GM20431 (cell line): ENCODE measurements at regions not wholly inside any gene's neighbourhood (a gene's known extent, or its start where the extent isn't known, plus 50 kb on each side); places are given as distances from the start of the nearest gene placed in this dataset.

Experiments used
- in situ Hi-C: fragments of 300-500 bp; cut with MseI, MboI; formaldehyde crosslinking; loops from one replicate; pipeline ENCODE4 v1.15.0; 2020; ENCODE audit warnings: low sequenced_read_pairs; ENCODE audit not compliant: unreplicated experiment

DNA sequence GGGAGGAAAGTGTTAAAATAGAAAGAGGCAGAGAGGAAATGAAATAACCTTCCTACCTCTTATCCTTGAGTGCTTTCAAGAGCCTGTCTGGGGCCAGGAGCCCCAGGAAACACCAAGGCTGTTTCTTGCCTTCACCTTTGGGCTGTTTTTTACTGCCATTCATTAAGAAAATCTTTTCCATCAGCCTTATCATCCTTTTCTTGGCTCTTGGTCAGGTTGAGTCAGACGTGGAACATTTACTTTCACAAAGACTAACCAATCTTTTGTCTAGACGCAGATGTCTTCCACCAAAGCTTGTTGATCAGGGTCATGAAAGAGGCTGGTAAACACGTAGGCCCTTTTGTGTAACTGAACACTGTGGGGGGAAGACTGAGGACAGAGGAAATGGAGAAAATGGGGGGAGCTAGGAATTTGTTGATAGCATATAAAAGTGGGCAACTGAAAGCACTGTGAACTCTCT, 151.0 kb upstream of the THBS1 start:
- in situ Hi-C loops: no loop called here

DNA sequence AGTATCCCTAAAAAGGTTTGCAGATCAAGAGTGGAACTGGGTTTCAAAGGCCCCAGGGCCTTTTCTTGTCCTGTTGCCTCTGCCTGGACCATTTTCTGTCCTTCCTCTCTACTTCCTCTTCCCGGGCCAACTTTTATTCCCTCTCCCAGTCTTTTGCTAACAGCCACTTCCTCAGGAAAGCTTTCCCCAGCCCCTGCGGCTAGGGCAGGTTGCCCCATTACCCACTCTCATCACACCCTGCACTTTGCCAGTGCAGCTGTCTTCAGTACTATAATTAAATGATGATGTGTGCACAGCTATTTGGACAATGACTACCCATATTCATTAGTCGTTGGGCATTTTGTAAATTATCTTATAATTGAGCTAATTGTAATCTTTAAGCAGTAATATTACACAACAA, 150.5 kb upstream of the THBS1 start:
- in situ Hi-C loops: no loop called here

DNA sequence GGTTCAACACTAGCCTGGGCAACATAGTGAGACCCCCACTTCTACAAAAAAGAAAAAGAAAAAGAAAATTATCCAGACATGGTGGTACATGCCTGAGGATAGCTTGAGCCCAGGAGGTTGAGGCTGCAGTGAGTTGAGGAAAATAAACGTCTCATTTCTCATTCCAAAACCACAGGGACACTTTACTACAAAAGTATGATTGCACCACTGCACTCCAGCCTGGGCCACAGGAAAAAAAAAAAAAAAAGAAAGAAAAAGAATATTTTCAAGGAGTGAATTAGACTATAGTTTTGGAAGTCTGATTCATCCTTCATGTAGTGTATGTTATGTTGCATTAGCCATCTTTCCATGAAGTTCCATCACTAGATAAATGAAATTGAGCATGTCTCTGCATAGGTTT, 149.5 kb upstream of the THBS1 start:
- in situ Hi-C loops: no loop called here

DNA sequence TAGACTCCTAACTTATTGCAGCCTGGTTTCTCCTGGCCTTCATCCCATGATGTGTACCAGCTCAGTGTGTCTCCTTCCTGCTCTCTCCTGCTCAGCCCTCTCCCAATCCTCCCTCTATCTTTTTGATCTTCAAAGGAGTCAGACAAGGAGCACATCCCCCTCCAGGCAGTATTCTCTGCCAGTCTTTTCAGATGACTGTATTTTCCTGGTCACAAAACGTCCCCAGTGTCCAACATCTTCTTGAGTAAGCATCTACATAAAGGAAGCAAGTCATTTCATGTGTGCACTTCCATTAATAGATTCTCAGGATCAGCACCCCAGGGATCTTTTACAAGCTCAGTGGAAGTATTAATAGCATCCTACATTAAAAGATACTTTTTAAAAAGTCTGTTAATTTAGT, 148.9 kb upstream of the THBS1 start:
- in situ Hi-C loops: no loop called here

DNA sequence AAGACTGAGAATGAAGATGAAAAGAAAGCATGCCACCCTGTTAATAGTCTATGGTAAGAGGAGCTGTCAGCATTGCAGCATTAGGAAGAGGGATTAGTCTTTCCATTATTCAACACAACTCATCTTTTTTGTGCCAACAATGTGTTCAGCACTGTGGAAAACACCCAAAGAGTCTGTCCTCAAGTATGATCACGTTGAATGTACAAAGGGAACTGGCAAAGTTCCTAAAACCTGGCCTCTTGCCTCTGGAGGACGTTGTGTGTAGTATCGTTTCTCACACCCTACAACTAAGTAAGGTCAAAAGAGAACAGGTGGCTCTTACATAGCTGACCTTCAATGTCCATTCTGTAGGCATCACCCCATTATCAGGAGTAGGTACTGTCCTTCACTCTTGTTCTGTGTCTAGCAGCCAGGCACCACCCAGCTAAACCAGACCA, 147.9 kb upstream of the THBS1 start:
- in situ Hi-C loops: no loop called here

DNA sequence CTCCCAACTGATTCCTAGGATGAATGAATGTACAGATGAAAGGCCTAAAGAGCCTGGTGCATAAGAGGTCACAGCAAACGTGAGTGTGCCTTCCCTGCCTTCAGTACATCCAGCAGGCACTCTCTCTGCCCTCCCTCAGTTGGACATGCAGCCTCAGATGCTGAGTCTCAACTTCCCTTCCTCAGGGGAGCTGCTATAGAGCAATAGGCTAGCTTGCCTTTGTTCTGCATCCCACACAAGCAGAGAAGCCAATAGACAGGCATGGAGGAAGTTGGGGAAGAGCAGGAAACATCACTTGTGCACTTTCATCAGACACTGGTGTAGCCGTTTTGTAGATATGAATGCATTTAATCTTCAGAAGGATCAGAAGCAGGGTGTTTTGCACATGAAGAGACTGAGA, 147.5 kb upstream of the THBS1 start:
- in situ Hi-C loops: no loop called here

DNA sequence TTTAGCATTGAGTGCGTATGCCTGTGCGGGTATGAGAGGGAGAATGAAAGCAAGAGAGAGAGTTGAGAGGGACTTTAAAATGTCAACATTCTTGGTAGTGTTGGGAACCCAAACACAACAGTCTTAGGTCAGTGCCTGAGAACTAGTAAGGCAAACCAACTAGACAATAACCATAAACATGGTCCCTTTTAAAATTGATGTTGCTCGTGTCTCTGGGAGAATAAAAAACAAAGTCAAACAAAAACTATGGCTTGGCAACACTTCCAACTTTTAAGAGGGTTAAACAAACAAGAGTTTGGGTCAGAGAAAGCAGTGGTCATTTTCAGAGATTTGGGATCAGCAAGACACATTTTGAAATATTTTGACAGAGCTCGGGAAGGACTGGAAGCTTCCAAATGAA, 146.7 kb upstream of the THBS1 start:
- in situ Hi-C loops: no loop called here

DNA sequence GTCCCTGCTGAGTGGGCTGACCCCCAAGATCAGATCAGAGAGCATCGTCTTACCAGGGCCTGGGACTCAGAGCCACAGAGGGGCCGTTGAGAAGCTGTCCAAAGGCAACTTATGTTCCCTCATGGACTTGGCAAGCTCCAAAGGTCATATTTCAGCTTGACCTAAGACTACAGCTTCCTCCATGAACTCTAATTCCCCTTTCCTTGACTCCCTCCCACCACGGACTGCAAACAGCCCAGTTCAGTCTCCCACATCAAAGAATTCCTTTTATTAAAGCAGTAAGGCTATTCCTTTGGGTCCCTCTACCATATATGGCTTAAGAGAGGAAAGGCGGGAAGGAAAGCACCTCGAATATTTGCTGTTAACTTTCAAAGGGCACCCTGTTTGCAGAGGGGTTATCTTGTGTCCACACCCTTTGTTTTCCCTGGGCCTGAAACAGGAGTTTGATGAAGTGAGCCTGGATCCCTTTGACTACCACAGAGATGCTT, 146.1 kb upstream of the THBS1 start:
- in situ Hi-C loops: no loop called here

DNA sequence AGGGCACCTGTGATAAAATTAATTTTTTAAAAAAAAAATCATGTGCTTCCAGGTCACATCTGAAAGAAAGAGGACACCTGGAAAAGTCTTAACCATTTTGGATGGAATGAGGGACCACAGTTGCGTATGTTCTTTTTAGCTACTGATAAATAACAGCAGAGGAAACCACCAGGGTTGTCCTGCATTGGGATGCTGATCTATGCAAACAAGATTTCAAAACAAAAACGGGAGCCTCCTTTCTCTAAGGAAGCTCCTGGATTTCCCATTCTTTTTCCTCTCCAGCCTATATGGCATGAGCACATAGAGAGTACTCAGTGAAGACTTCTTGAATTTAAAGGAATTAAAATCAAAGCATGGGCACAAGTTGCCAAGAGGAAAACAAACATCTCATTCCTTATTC, 145.6 kb upstream of the THBS1 start:
- in situ Hi-C loops: no loop called here

DNA sequence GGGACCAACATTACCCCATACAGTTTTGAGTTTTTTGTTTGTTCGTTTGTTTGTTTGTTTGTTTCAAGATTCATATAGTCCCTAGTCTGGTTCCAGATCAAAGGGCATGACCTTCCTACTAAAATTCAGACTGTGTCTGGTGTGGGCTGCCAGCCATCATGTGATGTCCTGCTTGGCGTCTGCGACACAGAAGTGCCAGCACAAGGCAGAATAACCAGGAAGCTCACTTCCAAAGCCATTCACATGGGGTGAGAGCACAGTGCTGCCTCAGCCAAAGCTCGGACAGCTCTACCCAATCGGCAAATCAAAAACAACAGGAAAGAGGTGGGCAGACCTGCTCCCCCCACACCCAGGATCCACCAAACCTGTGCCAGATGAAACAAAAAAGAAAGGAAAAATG, 142.6 kb upstream of the THBS1 start:
- in situ Hi-C loops: no loop called here

DNA sequence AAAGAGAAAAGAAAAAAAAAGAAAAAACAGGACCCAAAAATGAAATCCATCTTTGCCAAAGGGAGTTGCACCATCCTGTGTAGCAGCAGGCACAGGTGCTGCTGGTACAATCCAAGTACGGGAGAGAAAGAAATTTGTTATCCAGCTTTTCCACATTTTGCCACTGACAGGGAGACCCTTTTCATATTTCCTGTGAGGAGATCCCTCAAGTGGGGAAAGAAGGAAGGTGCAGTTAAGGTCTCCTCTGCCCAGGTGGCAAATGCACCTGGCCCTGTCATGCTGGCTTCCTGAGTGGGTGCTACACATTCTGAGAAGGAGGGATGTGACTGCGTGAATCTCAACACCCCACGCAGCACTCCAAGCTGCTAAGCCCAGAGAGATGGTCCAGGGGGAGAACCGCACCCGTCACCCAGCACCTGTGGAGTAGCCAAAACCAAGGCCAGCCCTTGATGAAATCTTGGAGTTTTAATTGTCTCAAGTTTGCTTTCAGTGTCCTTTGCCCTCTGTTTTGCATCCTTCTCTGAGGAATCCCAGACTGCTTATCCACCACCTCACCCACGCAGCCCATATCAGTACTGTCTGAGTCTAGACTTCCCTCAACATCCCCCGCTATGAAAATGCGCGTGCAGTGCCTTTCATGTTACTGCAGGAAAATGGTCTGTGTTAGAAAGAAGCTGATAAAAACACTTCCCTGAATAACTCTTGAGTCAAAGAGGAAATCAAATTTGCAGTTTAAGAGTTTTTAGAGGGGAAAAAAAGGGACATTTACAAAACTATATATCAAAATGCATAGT, 141.9 kb upstream of the THBS1 start:
- in situ Hi-C loops: no loop called here

DNA sequence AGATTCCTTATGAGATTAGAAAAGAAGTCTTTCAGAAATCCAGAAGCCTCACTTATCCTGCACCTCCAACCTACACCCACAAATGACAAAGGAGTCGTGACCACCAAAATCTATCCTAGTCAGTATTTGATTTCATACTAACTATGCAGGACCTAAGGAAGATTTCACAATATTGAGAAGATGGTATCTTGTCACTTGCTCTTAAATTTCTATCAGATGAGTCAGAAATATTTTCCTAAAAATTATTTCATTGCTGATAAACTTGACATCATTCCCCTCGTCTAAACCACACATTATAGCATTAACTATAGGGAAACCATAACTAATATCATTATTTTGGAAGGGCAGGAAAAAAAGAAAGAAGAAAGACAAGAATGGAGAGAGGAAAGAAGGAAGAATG, 138.0 kb upstream of the THBS1 start:
- in situ Hi-C loops: no loop called here

DNA sequence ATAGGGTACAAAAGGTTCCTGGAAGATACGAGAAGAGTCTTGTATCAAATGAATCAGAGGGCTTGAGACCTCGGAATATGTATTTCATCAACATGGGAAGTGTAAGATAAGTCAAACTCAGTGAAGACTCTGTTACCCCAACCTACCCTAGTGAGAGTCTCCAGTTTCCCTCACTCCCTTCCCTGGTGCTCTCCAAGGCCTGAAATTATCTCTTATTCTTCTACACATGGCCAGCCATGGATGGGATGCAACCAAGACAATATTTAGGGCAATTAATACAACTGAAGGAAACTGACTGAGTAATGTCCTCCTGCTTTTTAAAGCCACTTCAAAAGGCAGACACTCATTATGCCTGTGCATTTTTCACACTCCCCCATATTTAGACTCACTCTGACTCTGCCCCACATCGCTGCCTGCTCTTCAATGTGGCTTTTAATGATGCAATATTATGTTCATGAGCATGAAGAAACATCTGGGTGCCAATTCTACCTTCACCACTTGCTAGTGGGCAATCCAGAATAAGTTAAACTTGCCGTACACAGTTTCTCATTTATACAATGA, 137.1 kb upstream of the THBS1 start:
- in situ Hi-C loops: no loop called here

DNA sequence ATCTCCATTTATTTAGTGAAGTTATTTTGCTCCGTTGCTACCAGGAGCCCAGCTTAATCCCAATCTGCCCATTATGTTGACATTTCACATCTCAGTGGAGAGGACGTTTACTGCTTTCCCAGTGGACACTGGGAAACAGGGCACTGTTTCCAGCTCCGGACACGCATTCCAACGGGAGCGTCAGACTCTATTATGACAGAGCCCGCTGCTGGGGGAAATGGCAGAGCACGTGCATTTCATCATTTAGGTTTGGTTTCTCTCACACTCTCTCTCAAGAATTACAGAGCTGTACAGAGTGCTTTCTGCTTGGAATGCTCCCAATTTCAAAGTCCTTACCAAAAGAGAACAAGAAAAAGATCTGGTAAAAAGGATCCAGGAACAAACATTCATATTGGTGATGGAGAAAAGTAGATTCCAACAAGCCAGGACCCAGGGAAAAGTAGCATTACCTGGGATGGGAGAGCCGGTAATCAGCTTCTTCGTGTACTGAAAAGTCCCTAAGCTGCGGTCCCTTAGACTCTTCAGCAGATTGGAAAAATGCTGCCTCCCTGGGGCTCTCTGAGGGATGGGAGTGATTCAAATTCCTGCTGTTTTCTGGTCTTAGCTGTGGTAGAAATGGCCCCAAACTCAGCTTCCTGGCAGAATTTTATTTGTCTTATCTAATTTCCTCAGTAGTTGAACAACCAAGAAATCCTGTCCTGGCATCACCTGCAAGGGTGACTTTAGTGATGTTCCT, 136.0 kb upstream of the THBS1 start:
- in situ Hi-C loops: no loop called here

DNA sequence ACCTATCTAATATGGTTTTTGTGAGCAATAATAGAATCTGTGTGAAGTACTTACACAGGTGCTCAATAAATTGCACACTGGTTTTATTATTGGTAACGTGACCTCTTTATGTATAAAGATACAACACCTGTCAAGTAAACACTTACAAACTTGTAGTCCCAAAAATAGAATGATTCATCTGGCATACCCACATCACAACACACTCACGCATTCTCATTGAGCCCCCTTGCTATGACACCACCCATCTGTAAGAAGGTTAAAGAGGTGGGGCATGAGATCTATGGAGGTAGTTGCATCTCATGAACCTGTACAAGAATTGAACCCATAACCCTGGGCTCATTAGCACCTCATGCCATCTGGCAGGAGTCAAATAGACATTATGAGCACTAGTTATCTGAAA, 134.9 kb upstream of the THBS1 start:
- in situ Hi-C loops: no loop called here

DNA sequence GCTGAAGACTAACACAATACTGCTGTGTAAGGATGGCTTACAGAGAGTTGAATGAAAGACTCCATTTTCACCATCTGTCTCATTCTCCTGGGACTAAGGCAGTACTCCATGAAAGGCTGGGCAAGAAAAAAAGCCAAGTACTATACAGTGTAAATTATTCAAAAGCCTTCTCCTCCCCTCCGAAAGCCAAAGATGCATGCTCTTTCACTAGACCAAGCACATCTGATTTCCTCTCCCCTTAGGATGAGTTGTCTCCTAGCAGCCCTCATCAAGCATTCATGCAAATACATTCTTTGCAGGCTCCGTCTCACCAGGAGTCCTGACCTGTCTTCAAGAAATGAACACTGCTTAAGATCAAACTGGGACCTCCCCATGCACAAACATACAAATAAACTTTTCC, 133.5 kb upstream of the THBS1 start:
- in situ Hi-C loops: no loop called here

DNA sequence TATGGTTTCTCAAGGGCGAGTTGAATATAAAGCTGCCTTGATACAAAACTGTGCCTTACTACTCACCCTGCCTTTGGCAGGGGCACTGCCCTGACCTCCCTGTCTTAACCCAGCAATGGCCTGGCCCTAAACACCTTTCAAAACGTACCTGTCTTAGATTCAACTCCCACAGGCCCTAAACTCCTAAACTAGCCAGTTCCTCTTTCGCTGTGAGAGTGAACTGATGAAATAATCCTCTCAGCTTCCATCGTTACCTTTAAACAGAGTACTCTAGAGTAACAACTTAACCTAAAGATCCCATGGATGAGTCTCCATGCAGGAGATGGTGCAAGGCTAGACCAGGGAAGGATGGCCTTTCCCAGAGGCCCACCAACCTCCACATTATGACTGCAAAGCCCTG, 133.0 kb upstream of the THBS1 start:
- in situ Hi-C loops: no loop called here

DNA sequence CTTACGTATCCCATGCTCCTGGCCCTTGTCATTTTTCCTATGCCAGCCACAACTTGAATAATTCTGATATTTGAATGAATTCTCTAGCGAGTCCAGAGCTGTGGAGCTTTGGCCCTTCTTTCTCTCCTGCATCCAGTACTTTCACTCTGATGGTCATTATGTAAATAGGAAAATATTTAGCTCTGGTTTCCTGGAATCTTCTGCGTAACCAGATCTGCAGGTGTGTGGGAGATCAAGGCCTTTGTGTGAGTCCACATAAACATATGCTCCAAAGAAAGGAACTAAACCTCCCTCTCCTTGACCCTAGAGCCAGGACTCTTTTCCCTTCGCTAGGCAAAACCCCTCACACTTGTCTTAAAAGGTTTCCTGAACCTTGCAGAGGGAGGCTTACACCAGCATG, 132.5 kb upstream of the THBS1 start:
- in situ Hi-C loops: no loop called here

DNA sequence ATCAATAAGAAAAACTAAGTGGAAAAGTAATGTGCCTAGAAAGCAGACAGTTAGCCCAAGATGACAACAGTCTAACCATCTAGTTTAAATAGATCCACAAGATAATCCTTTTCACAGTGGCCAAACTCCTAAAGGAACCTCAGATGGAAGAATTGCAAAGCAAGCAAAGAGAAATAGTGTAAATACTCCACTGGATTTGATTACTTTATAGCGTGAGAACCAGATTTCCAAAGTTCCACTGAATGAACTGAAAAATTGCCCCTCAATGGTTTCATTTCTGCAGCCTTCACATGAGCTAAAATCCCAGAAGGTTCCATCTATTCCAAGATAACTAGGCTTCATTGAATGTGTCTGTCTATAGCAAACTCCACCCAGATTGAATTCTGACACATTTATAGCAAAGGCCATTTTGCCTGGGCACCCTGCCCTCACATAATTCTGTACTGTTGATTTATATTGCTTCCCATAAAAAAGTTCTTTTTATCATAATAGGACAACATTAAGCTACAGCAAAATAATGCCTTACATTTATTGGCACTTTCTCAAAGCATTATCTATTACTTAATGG, 129.7 kb upstream of the THBS1 start:
- in situ Hi-C loops: no loop called here

DNA sequence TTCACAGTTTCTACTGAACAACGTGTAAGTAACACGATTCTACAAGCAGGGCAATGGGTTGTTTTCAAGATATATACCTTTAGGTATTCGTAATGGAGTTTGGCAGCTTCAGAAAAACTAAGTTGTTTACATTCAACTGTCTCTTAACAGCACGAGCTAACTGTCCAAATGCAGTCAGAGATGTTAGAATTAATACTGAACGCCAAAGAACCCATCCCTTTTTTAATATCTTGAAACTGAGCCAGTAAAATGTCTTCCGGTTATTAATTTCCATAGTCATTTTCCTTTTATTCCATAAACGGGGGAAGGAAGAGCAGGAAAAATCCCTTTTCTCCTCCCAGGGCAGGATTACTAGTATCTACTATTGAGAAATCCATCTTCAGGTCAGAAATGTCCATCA, 129.0 kb upstream of the THBS1 start:
- in situ Hi-C loops: no loop called here

DNA sequence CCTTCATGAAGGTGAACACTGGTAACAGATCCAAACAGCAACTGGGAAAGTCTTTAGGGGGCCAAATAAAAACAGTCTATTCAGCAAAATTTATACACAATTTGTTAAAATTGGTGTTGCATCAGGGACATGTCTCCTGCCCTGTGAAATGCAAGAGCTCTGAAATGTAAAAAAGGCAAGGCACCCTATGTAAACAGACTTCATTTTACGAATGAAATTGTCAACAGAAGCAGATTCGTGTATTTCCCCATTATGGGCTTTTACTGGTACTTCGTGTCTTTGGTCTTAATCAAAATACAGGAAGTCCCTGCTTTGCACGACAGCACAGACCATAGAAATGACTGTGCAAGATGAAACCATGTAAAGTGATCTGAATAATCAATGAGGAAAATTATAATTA, 127.3 kb upstream of the THBS1 start:
- in situ Hi-C loops: no loop called here
